Common myeloid progenitor, CD34-positive (primary cell): ENCODE measurements at regions not wholly inside any gene's neighbourhood (a gene's known extent, or its start where the extent isn't known, plus 50 kb on each side); places are given as distances from the start of the nearest gene placed in this dataset.

Source experiments
- CTCF ChIA-PET: fragments of 350-600 bp; sonication (Branson Sonifier 250); formaldehyde crosslinking; loops from one replicate; lab custom pipeline; 2021; ENCODE audit warnings: antibody characterized with exemption; lab: Charles Lee
- POLR2A ChIA-PET: fragments of 350-600 bp; sonication (Branson Sonifier 250); formaldehyde crosslinking; loops from one replicate; lab custom pipeline; 2021; ENCODE audit warnings: antibody characterized with exemption; lab: Charles Lee
- DNase-seq, 3 donors: peaks; one replicate each; pipeline versions ENCODE4 v3.0.0 to v3.0.0-alpha.2; 2013
- H3K27ac ChIP-seq, 2 experiments: 1 replicate in 1 of 2; 2 replicates in 1 of 2; pipeline ENCODE4 v1.7.0; 2013; ENCODE audit warnings: inconsistent platforms in 2 of 2, low read length in 2 of 2, mild to moderate bottlenecking in 2 of 2, low read depth in 1 of 2, moderate library complexity in 1 of 2; ENCODE audit not compliant: severe bottlenecking in 2 of 2, insufficient read depth in 1 of 2, poor library complexity in 1 of 2
- H3K27me3 ChIP-seq, 5 experiments: replicated peaks in 2 of 5; 1 replicate in 3 of 5; 2 replicates in 2 of 5; pipeline versions ENCODE4 v1.6.1 to v1.7.0; 2013; ENCODE audit warnings: low read length in 4 of 5, mild to moderate bottlenecking in 2 of 5, moderate library complexity in 2 of 5, inconsistent platforms in 1 of 5; ENCODE audit not compliant: insufficient read depth in 5 of 5, control insufficient read depth in 4 of 5
- H3K36me3 ChIP-seq, 4 experiments: 1 replicate in 2 of 4; 2 replicates in 2 of 4; pipeline versions ENCODE4 v1.6.1 to v1.7.0; 2013; ENCODE audit warnings: low read length in 3 of 4, control low read depth in 1 of 4, mild to moderate bottlenecking in 1 of 4; ENCODE audit not compliant: control insufficient read depth in 4 of 4, insufficient read depth in 4 of 4
- H3K4me1 ChIP-seq, 4 experiments: 1 replicate in 3 of 4; 2 replicates in 1 of 4; pipeline versions ENCODE4 v1.6.1 to v1.7.1; 2013; ENCODE audit warnings: low read length in 3 of 4, mild to moderate bottlenecking in 3 of 4, control low read depth in 1 of 4, inconsistent platforms in 1 of 4, moderate library complexity in 1 of 4; ENCODE audit not compliant: control insufficient read depth in 4 of 4, insufficient read depth in 4 of 4; ENCODE audit errors: control extremely low read depth in 1 of 4
- H3K4me3 ChIP-seq, 7 experiments: 1 replicate in 4 of 7; 2 replicates in 3 of 7; pipeline versions ENCODE4 v1.5.1 to v1.7.0; 2013; ENCODE audit warnings: mild to moderate bottlenecking in 7 of 7, low read length in 6 of 7, moderate library complexity in 6 of 7, inconsistent platforms in 2 of 7, low read depth in 2 of 7, control low read depth in 1 of 7; ENCODE audit not compliant: insufficient read depth in 4 of 7, control insufficient read depth in 1 of 7; ENCODE audit errors: extremely low read depth in 1 of 7
- H3K9me3 ChIP-seq, 5 experiments: 1 replicate in 4 of 5; 2 replicates in 1 of 5; pipeline versions ENCODE4 v1.6.1 to v1.7.1; 2013; ENCODE audit warnings: low read length in 4 of 5, mild to moderate bottlenecking in 2 of 5, inconsistent platforms in 1 of 5, low read depth in 1 of 5, moderate library complexity in 1 of 5; ENCODE audit not compliant: control insufficient read depth in 4 of 5, insufficient read depth in 2 of 5; ENCODE audit errors: control extremely low read depth in 1 of 5
- WGBS: methylation state at CpG from one replicate; pipeline ENCODE4 v1.1.5; 2013; ENCODE audit not compliant: insufficient coverage; 5-methylcytosine and 5-hydroxymethylcytosine counted together

GRCh38 chr6:120903836-120904235, 430.4 kb downstream of the TBC1D32 start:
- Histone ChIP-seq H3K9me3 (no peaks in the 10 kb centered on the region), H3K27ac (no peak overlapping the region), H3K27me3 (no peaks in the 10 kb centered on the region), H3K36me3 (no peaks in the 10 kb centered on the region), H3K4me3 (no peak overlapping the region), H3K4me1 (no peaks in the 10 kb centered on the region)
- POLR2A ChIA-PET: no interaction called here
- 100% methylated on average over 1 of the region's 2 CpGs for WGBS
- DNase-seq: no peak
- CTCF ChIA-PET: no interaction called here

DNA sequence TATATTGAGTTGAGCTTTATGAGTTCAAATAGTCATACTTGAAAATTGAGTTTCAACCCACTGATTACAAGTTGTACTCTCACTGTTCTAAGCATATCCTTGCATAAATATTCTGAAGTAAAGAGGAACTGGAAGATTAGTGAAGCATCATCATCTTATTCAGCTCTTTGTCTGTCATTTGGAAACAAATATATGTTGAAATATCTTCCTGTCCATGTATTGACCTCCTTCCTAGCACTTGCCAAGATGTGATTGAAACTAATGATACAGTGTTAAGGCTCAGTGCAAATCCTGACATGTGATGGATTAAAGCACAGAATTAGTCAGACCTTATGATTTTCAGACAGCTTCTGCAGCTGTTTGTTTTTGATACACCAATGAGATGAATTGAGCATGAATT, 434.3 kb downstream of the TBC1D32 start:
- no peak overlapping the region for H3K4me3 ChIP-seq
- POLR2A ChIA-PET: no interaction called here
- DNase-seq: no peak
- CTCF ChIA-PET: no interaction called here
- no peaks in the 10 kb centered on the region for H3K4me1 ChIP-seq
- no peaks in the 10 kb centered on the region for H3K36me3 ChIP-seq
- H3K9me3 ChIP-seq: no peaks in the 10 kb centered on the region
- no peaks in the 10 kb centered on the region for H3K27me3 ChIP-seq
- H3K27ac ChIP-seq: no peak overlapping the region

DNA sequence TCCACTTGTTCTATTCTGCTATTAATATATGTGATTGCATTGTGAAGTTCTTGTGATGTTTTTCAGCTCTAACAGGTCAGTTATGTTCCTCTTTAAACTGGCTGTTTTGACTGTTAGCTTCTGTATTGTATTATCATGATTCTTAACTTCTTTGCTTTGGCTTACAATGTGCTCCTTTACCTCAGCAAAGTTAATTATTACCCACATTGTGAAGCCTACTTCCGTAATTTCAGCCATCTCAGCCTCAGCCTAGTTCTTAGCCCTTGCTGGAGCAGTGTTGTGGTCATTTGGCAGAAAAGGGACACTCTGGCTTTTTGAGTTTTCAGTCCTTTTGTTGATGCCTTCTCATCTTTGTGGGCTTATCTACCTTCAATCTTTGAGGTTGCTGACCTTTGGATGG, 440.2 kb downstream of the TBC1D32 start:
- Histone ChIP-seq H3K27ac (no peak overlapping the region), H3K4me3 (no peak overlapping the region), H3K4me1 (no peaks in the 10 kb centered on the region), H3K9me3 (peaks cover 0 to 7% (median 2%) of the 10 kb centered on the region in 5 experiments), H3K27me3 (no peaks in the 10 kb centered on the region), H3K36me3 (no peaks in the 10 kb centered on the region)
- no peak for DNase-seq
- CTCF ChIA-PET: no interaction called here
- no CpG with 5 or more reads among the region's 1 CpG for WGBS
- POLR2A ChIA-PET: no interaction called here

GRCh38 chr6:120876931-120877330, 457.3 kb downstream of the TBC1D32 start:
- POLR2A ChIA-PET: no interaction called here
- no peak for DNase-seq
- H3K9me3 ChIP-seq: peaks cover 0 to 3% (median 0%) of the 10 kb centered on the region in 5 experiments
- H3K4me3 ChIP-seq: no peak overlapping the region
- CTCF ChIA-PET: no interaction called here
- no peaks in the 10 kb centered on the region for H3K27me3 ChIP-seq
- no peaks in the 10 kb centered on the region for H3K36me3 ChIP-seq
- H3K4me1 ChIP-seq: peaks cover 0 to 4% (median 0%) of the 10 kb centered on the region in 4 experiments
- H3K27ac ChIP-seq: no peak overlapping the region
- WGBS: no CpG with 5 or more reads among the region's 1 CpG

GRCh38 chr6:120876424-120876823, 457.9 kb downstream of the TBC1D32 start:
- peaks cover 0 to 3% (median 0%) of the 10 kb centered on the region in 5 experiments for H3K9me3 ChIP-seq
- no peaks in the 10 kb centered on the region for H3K36me3 ChIP-seq
- H3K4me1 ChIP-seq: peaks cover 0 to 4% (median 0%) of the 10 kb centered on the region in 4 experiments
- POLR2A ChIA-PET: no interaction called here
- CTCF ChIA-PET: no interaction called here
- DNase-seq: no peak
- H3K4me3 ChIP-seq: no peak overlapping the region
- no CpG with 5 or more reads among the region's 1 CpG for WGBS
- no peak overlapping the region for H3K27ac ChIP-seq
- H3K27me3 ChIP-seq: no peaks in the 10 kb centered on the region

DNA sequence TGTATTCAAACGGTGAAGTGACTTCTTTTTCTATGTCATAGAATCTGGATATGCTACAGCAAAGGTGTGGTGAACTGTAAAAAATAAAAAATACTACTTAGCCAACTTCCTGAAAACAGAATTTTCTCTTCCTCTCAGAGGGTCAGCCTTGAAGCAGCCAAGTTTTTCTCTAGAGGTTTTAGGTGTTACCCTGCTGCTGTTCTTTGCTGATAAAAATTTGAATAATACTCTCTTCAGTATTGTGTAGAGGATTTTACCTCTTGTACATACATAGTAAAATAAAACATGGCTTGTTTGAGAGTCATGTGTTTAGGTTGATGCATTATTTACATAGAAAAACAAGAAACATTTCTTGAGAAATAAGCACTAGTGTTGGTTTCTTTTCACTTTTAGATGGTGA, 458.4 kb downstream of the TBC1D32 start:
- Histone ChIP-seq H3K27ac (no peak overlapping the region), H3K36me3 (no peaks in the 10 kb centered on the region), H3K4me1 (peaks cover 0 to 4% (median 0%) of the 10 kb centered on the region in 4 experiments), H3K27me3 (no peaks in the 10 kb centered on the region), H3K9me3 (peaks cover 0 to 3% (median 0%) of the 10 kb centered on the region in 5 experiments), H3K4me3 (no peak overlapping the region)
- ChIA-PET CTCF (no interaction called here), POLR2A (no interaction called here)
- peak in 2 of 3 donors; percentile 1 to 3 for DNase-seq
- no CpG with 5 or more reads among the region's 1 CpG for WGBS

DNA sequence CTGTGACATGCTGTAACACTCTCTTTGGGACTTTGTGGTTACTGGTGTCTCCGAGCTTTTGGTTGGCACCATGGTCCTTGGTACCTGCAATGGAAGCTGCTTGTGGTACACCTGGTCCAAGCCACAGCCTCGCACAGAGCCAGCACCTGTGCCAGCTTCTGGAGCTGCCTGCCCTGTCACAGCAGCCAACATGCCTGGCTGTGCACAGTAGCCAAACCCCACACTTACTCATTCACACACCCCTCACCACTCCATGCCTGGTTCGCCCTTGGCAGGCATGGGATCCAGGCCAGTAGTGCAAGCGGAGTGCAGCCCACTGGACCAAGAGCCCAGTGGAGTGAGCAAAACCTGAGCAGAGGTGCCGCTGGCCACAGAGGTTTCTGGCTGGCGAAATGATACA, 459.9 kb downstream of the TBC1D32 start:
- Histone ChIP-seq H3K4me3 (no peak overlapping the region), H3K4me1 (peaks cover 0 to 4% (median 0%) of the 10 kb centered on the region in 4 experiments), H3K9me3 (peaks cover 0 to 3% (median 0%) of the 10 kb centered on the region in 5 experiments), H3K27me3 (no peaks in the 10 kb centered on the region), H3K36me3 (no peaks in the 10 kb centered on the region), H3K27ac (no peak overlapping the region)
- 100% methylated on average over 3 of the region's 6 CpGs for WGBS
- POLR2A ChIA-PET: no interaction called here
- DNase-seq: no peak
- CTCF ChIA-PET: no interaction called here
